Lower lobe of right lung (tissue), 2 donors: ENCODE measurements at regions not wholly inside any gene's neighbourhood (a gene's known extent, or its start where the extent isn't known, plus 50 kb on each side); places are given as distances from the start of the nearest gene placed in this dataset.

Experiments
- ATAC-seq, 2 donors: fragments of 200-7000 bp; cut with Tn5 transposase; one replicate each; pipeline ENCODE4 v1.9.1; 2020 to 2022; ENCODE audit warnings: mild to moderate bottlenecking in 2 of 2, moderate library complexity in 2 of 2
- DNase-seq: peaks from one replicate; pipeline ENCODE4 v3.0.0-alpha.2; 2020
- H3K27ac ChIP-seq: fragments of 200-600 bp; one replicate; pipeline ENCODE4 v1.8.0; 2022
- H3K27me3 ChIP-seq: fragments of 200-600 bp; one replicate; pipeline ENCODE4 v1.8.0; 2022; ENCODE audit warnings: low read depth
- H3K36me3 ChIP-seq: fragments of 200-600 bp; one replicate; pipeline ENCODE4 v1.8.0; 2022; ENCODE audit warnings: mild to moderate bottlenecking
- H3K4me1 ChIP-seq: fragments of 200-600 bp; one replicate; pipeline ENCODE4 v1.8.0; 2022
- H3K4me3 ChIP-seq: fragments of 200-600 bp; one replicate; pipeline ENCODE4 v1.8.0; 2022; ENCODE audit warnings: mild to moderate bottlenecking
- H3K9me3 ChIP-seq: fragments of 200-600 bp; one replicate; pipeline ENCODE4 v1.8.0; 2022
- intact Hi-C: fragments of 100-400 bp; cut with DNase I; formaldehyde crosslinking; loops from one replicate; pipeline ENCODE4 v1.11.0; 2022
- TF ChIP-seq, protein P1 (sequence below): fragments of 200-600 bp; IDR thresholded peaks from one replicate; pipeline ENCODE4 v1.8.0; 2022; ENCODE audit warnings: antibody characterized with exemption, mild to moderate bottlenecking
- donor health status: DM: no; HTN: yes; CAD: no; lungs with severe emphysema.

- intact Hi-C loops: no loop called here
- H3K27me3 ChIP-seq: no peaks in the 10 kb centered on the region
Observed at GRCh38 chr11:92347454-92347853, 122.8 kb downstream of the FAT3 start.

DNA sequence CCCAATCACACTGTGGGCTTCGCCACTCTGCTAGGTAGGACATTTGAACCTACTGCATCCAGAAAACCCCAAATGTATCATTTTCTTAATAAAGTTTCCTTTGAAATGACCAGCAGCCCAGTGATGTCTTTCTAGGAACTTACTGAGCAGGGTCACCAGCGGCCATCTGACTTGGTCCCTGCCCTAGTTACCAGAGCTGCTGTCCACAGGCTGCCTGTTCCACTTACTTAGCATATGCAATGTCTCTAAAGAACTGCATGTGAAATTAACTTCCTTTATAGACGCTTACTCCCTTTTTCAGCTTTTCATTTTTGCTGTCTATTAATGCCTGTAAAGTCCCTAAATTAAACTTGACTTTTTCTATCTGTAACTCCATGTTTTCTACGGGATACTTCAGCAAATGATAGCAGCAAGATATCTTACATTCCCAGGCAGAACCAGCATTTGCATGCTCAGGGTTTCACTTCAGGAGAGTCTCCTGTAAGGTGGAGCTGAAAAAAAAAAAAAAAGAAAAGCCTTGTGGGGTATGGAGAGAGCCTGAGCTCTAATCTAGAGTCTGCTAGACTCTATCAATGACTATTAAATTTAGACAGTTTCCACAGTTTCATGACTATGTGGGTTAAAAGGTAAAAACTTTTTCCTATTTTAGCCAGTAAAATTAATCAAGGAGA, 125.0 kb downstream of the FAT3 start:
- no peak overlapping the region for H3K27ac ChIP-seq
- intact Hi-C loops: no loop called here
- H3K4me1 ChIP-seq: no peaks in the 10 kb centered on the region
- TF ChIP-seq, protein P1, sequence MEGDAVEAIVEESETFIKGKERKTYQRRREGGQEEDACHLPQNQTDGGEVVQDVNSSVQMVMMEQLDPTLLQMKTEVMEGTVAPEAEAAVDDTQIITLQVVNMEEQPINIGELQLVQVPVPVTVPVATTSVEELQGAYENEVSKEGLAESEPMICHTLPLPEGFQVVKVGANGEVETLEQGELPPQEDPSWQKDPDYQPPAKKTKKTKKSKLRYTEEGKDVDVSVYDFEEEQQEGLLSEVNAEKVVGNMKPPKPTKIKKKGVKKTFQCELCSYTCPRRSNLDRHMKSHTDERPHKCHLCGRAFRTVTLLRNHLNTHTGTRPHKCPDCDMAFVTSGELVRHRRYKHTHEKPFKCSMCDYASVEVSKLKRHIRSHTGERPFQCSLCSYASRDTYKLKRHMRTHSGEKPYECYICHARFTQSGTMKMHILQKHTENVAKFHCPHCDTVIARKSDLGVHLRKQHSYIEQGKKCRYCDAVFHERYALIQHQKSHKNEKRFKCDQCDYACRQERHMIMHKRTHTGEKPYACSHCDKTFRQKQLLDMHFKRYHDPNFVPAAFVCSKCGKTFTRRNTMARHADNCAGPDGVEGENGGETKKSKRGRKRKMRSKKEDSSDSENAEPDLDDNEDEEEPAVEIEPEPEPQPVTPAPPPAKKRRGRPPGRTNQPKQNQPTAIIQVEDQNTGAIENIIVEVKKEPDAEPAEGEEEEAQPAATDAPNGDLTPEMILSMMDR: no peak
- H3K9me3 ChIP-seq: no peaks in the 10 kb centered on the region
- H3K27me3 ChIP-seq: no peaks in the 10 kb centered on the region
- H3K4me3 ChIP-seq: no peak overlapping the region
- no peak for ATAC-seq
- H3K36me3 ChIP-seq: no peaks in the 10 kb centered on the region
- DNase-seq: no peak

More at GRCh38 chr11:92347454-92347853, 122.8 kb downstream of the FAT3 start:
- H3K9me3 ChIP-seq: no peaks in the 10 kb centered on the region
- TF ChIP-seq, protein P1: no peak
- no peaks in the 10 kb centered on the region for H3K4me1 ChIP-seq
- H3K4me3 ChIP-seq: no peak overlapping the region
- no peaks in the 10 kb centered on the region for H3K36me3 ChIP-seq
- DNase-seq (no peak), ATAC-seq (no peak)
- no peak overlapping the region for H3K27ac ChIP-seq

GRCh38 chr11:92357344-92357743, 132.7 kb downstream of the FAT3 start:
- DNase-seq (no peak), ATAC-seq (no peak)
- H3K27ac ChIP-seq: no peak overlapping the region
- no peaks in the 10 kb centered on the region for H3K27me3 ChIP-seq
- no peaks in the 10 kb centered on the region for H3K9me3 ChIP-seq
- TF ChIP-seq, protein P1: no peak
- no peaks in the 10 kb centered on the region for H3K36me3 ChIP-seq
- H3K4me3 ChIP-seq: no peak overlapping the region
- H3K4me1 ChIP-seq: no peaks in the 10 kb centered on the region
- intact Hi-C loops: no loop called here

GRCh38 chr11:92357841-92358240, 133.2 kb downstream of the FAT3 start:
- H3K36me3 ChIP-seq: no peaks in the 10 kb centered on the region
- TF ChIP-seq, protein P1: no peak
- DNase-seq (no peak), ATAC-seq (no peak)
- no peak overlapping the region for H3K27ac ChIP-seq
- H3K27me3 ChIP-seq: no peaks in the 10 kb centered on the region
- H3K9me3 ChIP-seq: no peaks in the 10 kb centered on the region
- no peak overlapping the region for H3K4me3 ChIP-seq
- H3K4me1 ChIP-seq: no peaks in the 10 kb centered on the region
- intact Hi-C loops: no loop called here

DNA sequence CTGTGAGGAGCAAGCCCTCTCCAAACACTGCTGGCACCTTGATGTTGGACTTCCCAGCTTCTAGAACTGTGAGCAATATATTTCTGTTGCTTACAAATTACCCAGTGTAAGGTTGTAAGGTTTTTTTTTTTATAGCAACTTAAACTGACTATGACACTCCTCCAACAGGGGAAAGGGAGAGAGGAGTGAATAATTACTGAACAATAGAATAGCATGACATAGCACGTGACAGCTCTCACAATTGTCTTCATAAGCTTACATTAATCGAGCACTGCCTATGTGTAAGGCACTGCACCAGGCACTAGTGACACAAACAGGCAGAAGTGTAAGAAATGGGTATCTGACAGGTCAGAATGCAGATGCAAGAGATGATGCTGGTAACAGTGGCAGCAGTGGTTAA, 136.9 kb downstream of the FAT3 start:
- TF ChIP-seq, protein P1: no peak
- DNase-seq (no peak), ATAC-seq (no peak)
- H3K27ac ChIP-seq: no peak overlapping the region
- H3K27me3 ChIP-seq: no peaks in the 10 kb centered on the region
- no peaks in the 10 kb centered on the region for H3K4me1 ChIP-seq
- no peaks in the 10 kb centered on the region for H3K9me3 ChIP-seq
- no peak overlapping the region for H3K4me3 ChIP-seq
- intact Hi-C loops: no loop called here
- no peaks in the 10 kb centered on the region for H3K36me3 ChIP-seq
